Panc1 (cell line): ENCODE measurements at regions not wholly inside any gene's neighbourhood (a gene's known extent, or its start where the extent isn't known, plus 50 kb on each side); places are given as distances from the start of the nearest gene placed in this dataset.

ENCODE experiments used
- ATAC-seq: fragments of 200-7000 bp; cut with Tn5 transposase; 2 replicates; pipeline ENCODE4 v1.9.1; 2020; ENCODE audit warnings: mild to moderate bottlenecking, moderate library complexity
- BruUV-seq: library from RNA; stranded (reverse); fragments of 400-500 nt; replicated peaks from 2 replicates; lab custom pipeline; 2021; lab: Mats Ljungman, UMichigan
- CTCF ChIA-PET: fragments of 300-600 bp; sonication (Branson Sonifier 250); formaldehyde crosslinking; loops from one replicate; lab custom pipeline; 2022; ENCODE audit warnings: antibody characterized with exemption; lab: Charles Lee
- POLR2A ChIA-PET: fragments of 300-600 bp; sonication (Branson Sonifier 250); formaldehyde crosslinking; loops from one replicate; lab custom pipeline; 2022; ENCODE audit warnings: antibody characterized with exemption; lab: Charles Lee
- DNase-seq: peaks from one replicate; pipeline ENCODE4 v3.0.0-alpha.2; 2010; ENCODE audit warnings: low read depth, low spot score
- H3K27ac ChIP-seq: 2 replicates; pipeline ENCODE4 v1.5.1; 2011; ENCODE audit warnings: mild to moderate bottlenecking, low read length, inconsistent platforms
- H3K27me3 ChIP-seq: fragments of 200-500 bp; sonication (Bioruptor generic); 2 replicates; pipeline ENCODE4 v1.6.0; 2014; ENCODE audit warnings: low read length, inconsistent platforms; ENCODE audit not compliant: control insufficient read depth, insufficient read depth
- H3K36me3 ChIP-seq: fragments of 200-500 bp; sonication (Bioruptor generic); 2 replicates; pipeline ENCODE4 v1.5.1; 2014; ENCODE audit warnings: inconsistent platforms, mild to moderate bottlenecking, low read length, moderate library complexity; ENCODE audit not compliant: control insufficient read depth, insufficient read depth
- H3K4me1 ChIP-seq: 2 replicates; pipeline ENCODE4 v1.5.1; 2011; ENCODE audit warnings: inconsistent platforms, mild to moderate bottlenecking, low read length, moderate library complexity; ENCODE audit not compliant: control insufficient read depth, insufficient read depth
- H3K4me3 ChIP-seq, 2 experiments: 2 replicates each; pipeline ENCODE4 v1.5.1; 2011 to 2012; ENCODE audit warnings: low read depth in 2 of 2, low read length in 2 of 2, mild to moderate bottlenecking in 2 of 2, inconsistent platforms in 1 of 2, moderate library complexity in 1 of 2
- H3K9me3 ChIP-seq: fragments of 200-500 bp; sonication (Bioruptor generic); 2 replicates; pipeline ENCODE4 v1.5.1; 2014; ENCODE audit warnings: low read depth, mild to moderate bottlenecking, inconsistent platforms, low read length, moderate library complexity; ENCODE audit not compliant: control insufficient read depth, insufficient read depth
- POLR2AphosphoS5 ChIP-seq: IDR thresholded peaks from 2 replicates; pipeline ENCODE4 v1.6.1; 2012; ENCODE audit warnings: mild to moderate bottlenecking, low read depth, low read length, moderate library complexity
- REST ChIP-seq, 2 experiments: IDR thresholded peaks; 2 replicates each; pipeline ENCODE4 v1.6.1; 2011 to 2012; ENCODE audit warnings: low read depth in 2 of 2, control low read depth in 1 of 2, low read length in 1 of 2, mild to moderate bottlenecking in 1 of 2, moderate library complexity in 1 of 2; ENCODE audit not compliant: insufficient read depth in 1 of 2
- SIN3A ChIP-seq: IDR thresholded peaks from 2 replicates; pipeline ENCODE4 v1.6.1; 2012; ENCODE audit warnings: low read depth, mild to moderate bottlenecking, low read length, moderate library complexity, borderline replicate concordance; ENCODE audit not compliant: insufficient read depth
- TCF7L2 ChIP-seq: IDR thresholded peaks from 2 replicates; pipeline ENCODE4 v1.6.1; 2011; ENCODE audit warnings: mild to moderate bottlenecking, low read depth, low read length, inconsistent platforms
- in situ Hi-C: cut with HindIII; loops from 2 replicates; pipeline ENCODE4 v1.10.0; 2016; ENCODE audit warnings: low sequenced_read_pairs, low pct_unique_long_range_greater_than_20kb
- intact Hi-C: fragments of 100-400 bp; cut with micrococcal nuclease; formaldehyde crosslinking; loops from one replicate; pipeline ENCODE4 v1.10.0; 2022; ENCODE audit not compliant: unreplicated experiment
- TF ChIP-seq, protein P1 (sequence below): fragments of 450-650 bp; IDR thresholded peaks from 2 replicates; pipeline ENCODE4 v1.5.1; 2017; ENCODE audit warnings: mild to moderate bottlenecking

DNA sequence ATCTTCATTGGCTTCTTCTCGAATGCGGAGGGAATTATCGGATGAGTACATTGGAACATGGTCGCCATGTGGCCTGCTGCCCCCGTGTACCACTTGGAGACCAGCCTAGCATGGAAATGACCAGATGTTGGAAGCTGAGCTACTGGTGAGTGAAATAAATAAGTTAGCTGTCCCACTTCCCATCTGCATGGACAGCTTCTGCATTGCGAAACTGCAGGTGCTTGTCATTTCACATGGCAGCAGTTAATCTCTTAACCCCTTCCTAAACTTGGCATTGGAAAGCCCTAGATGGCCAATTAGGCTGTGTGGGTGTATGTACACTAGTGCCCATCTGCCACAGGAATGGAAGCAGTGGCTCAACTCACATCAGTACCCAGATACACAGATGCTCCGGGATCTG, 246.6 kb upstream of the IL12B start:
- CTCF ChIA-PET, result no interaction called here
- Histone ChIP-seq H3K4me3 (no peak overlapping the region), H3K27ac (no peak overlapping the region), H3K27me3 (no peaks in the 10 kb centered on the region), H3K4me1 (0 out of 2 replicates have a peak, but pooled peaks cover 4% of the 10 kb centered on the region), H3K9me3 (no peaks in the 10 kb centered on the region), H3K36me3 (no peaks in the 10 kb centered on the region)
- BruUV-seq, result no TSS peak
- in situ Hi-C loops, result no loop called here
- no peak for ATAC-seq
- DNase-seq, result no peak
- no peak for TF ChIP-seq SIN3A
- TF ChIP-seq, protein P1, sequence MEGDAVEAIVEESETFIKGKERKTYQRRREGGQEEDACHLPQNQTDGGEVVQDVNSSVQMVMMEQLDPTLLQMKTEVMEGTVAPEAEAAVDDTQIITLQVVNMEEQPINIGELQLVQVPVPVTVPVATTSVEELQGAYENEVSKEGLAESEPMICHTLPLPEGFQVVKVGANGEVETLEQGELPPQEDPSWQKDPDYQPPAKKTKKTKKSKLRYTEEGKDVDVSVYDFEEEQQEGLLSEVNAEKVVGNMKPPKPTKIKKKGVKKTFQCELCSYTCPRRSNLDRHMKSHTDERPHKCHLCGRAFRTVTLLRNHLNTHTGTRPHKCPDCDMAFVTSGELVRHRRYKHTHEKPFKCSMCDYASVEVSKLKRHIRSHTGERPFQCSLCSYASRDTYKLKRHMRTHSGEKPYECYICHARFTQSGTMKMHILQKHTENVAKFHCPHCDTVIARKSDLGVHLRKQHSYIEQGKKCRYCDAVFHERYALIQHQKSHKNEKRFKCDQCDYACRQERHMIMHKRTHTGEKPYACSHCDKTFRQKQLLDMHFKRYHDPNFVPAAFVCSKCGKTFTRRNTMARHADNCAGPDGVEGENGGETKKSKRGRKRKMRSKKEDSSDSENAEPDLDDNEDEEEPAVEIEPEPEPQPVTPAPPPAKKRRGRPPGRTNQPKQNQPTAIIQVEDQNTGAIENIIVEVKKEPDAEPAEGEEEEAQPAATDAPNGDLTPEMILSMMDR, result no peak
- no peak for TF ChIP-seq TCF7L2
- TF ChIP-seq POLR2AphosphoS5, result no peak
- no peak for TF ChIP-seq REST (IDR thresholded peaks at IDR 0.05; ENCODE audit: insufficient read depth in 1 of 2, low read depth in 2 of 2, low read length in 1 of 2)
- intact Hi-C loops, result no loop called here
- POLR2A ChIA-PET, result no interaction called here

- in situ Hi-C loops, result no loop called here
- intact Hi-C loops, result loop anchor here (10.0 kb wide), 1 partner anchor 193 kb away; no protein-coding TSS in a partner anchor
- CTCF ChIA-PET, result no interaction called here
- no peaks in the 10 kb centered on the region for H3K36me3 ChIP-seq
- no peak for TF ChIP-seq SIN3A
- TF ChIP-seq, protein P1, result peak; percentile 10; the same call in 1 of the 2 replicates
- no peak for TF ChIP-seq POLR2AphosphoS5
- peak in 1 of 2 experiments; percentile 56; a peak in 2 of 4 replicates for TF ChIP-seq REST (IDR thresholded peaks at IDR 0.05; ENCODE audit: insufficient read depth in 1 of 2, low read depth in 2 of 2, low read length in 1 of 2)
- TF ChIP-seq TCF7L2, result no peak
- DNase-seq, result peak; percentile 92
- H3K4me3 ChIP-seq, result no peak overlapping the region
- no peaks in the 10 kb centered on the region for H3K27me3 ChIP-seq
- H3K4me1 ChIP-seq, result 0 out of 2 replicates have a peak, but pooled peaks cover 3% of the 10 kb centered on the region
- POLR2A ChIA-PET, result no interaction called here
- no TSS peak for BruUV-seq
- no peak overlapping the region for H3K27ac ChIP-seq
- ATAC-seq, result peak; percentile 89
- H3K9me3 ChIP-seq, result no peaks in the 10 kb centered on the region
Observed at GRCh38 chr5:159581502-159582249, 251.4 kb upstream of the IL12B start.
